ENCODE measurements at regions not wholly inside any gene's neighbourhood (a gene's known extent, or its start where the extent isn't known, plus 50 kb on each side); places are given as distances from the start of the nearest gene placed in this dataset.

DNA sequence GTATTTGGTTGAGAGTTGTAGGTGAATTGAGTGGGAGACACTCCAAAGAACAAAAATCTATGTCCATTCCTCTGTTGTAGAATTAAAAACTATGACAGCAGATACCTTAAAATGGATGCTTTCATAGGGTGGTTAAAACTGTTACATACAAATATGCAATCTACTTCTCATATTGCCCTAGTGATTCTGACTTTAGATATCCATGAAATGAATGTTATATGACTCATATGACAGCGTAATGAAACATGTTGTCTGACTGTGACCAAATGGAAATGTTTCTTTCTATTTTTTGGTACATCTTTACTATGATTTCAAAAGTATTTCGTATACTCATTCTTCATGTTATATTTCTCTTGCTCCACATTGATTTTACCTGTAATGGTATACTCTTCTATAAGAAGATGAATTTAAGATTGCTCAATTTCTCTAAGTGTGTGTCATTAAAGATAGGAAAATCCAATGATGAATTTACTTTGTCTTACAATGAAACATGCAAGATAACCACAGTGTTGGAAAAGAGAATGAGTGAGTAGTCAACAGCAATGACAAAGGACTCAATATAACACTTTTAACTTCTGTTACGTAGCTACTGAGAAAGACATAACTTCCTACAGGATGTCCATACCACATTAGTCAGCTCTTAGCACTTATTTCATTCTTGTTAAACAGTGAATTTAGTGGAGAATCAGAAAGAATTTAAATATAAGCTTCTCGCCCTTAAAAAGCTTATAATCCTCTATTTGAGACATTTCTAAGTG, 79.3 kb upstream of the LSAMP start:
- POLR2A ChIA-PET = no interaction called here
- no peak overlapping the region for H3K4me3 ChIP-seq (ENCODE audit: low read depth, low read length)
- no peaks in the 10 kb centered on the region for H3K36me3 ChIP-seq (ENCODE audit: control insufficient read depth, insufficient read depth, low read length)
- CTCF ChIA-PET = no interaction called here
- DNase-seq (ENCODE audit: low read depth) = no peak
- no peaks in the 10 kb centered on the region for H3K27me3 ChIP-seq (ENCODE audit: control insufficient read depth, insufficient read depth, low read length)
- TF ChIP-seq, protein P1, sequence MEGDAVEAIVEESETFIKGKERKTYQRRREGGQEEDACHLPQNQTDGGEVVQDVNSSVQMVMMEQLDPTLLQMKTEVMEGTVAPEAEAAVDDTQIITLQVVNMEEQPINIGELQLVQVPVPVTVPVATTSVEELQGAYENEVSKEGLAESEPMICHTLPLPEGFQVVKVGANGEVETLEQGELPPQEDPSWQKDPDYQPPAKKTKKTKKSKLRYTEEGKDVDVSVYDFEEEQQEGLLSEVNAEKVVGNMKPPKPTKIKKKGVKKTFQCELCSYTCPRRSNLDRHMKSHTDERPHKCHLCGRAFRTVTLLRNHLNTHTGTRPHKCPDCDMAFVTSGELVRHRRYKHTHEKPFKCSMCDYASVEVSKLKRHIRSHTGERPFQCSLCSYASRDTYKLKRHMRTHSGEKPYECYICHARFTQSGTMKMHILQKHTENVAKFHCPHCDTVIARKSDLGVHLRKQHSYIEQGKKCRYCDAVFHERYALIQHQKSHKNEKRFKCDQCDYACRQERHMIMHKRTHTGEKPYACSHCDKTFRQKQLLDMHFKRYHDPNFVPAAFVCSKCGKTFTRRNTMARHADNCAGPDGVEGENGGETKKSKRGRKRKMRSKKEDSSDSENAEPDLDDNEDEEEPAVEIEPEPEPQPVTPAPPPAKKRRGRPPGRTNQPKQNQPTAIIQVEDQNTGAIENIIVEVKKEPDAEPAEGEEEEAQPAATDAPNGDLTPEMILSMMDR (IDR thresholded peaks at IDR 0.05; ENCODE audit: insufficient read depth, low read depth, low read length) = no peak

DNA sequence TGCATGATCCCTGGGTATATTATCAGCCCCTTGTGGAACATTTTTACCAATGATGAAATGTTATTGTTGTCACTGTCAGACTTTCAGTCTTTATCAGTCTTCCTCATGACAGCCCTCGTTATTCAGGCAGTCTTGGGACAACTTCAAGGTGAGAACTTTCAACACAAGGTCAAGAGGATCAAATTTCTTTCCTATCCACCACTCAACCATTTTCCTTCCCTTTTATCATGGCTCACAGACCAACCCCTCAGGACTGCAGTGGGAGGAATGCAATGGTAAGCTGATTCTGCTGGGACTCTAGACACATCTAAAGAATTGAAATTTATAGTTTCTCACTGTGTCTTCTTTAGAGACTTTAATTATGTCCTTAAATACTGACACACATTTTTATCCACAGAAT, 107.0 kb upstream of the LSAMP start:
- CTCF ChIA-PET = no interaction called here
- TF ChIP-seq, protein P1 (IDR thresholded peaks at IDR 0.05; ENCODE audit: insufficient read depth, low read depth, low read length) = no peak
- POLR2A ChIA-PET = no interaction called here
- no peak for DNase-seq (ENCODE audit: low read depth)
- H3K4me3 ChIP-seq (ENCODE audit: low read depth, low read length) = no peak overlapping the region
- no peaks in the 10 kb centered on the region for H3K36me3 ChIP-seq (ENCODE audit: control insufficient read depth, insufficient read depth, low read length)
- H3K27me3 ChIP-seq (ENCODE audit: control insufficient read depth, insufficient read depth, low read length) = no peaks in the 10 kb centered on the region

DNA sequence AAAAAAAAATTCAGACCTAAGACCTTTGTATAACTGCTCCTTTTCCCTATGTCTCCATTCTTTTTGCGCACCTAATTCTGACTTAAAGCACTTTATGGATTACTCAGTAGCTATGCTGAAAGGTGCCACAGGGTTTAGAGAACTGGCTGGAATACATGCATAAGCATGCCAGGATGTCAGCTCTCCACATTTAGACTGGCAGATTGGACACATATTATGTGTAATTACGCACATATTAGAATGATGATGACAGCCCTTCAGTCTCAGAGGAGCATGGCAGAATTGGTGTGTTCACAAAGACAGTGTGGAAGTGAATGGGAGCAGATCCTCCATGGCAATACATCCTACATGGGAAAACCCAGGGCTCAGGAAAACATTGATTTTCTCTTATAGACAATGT, 108.1 kb upstream of the LSAMP start:
- Histone ChIP-seq H3K27me3 (ENCODE audit: control insufficient read depth, insufficient read depth, low read length) (no peaks in the 10 kb centered on the region), H3K4me3 (ENCODE audit: low read depth, low read length) (no peak overlapping the region), H3K36me3 (ENCODE audit: control insufficient read depth, insufficient read depth, low read length) (no peaks in the 10 kb centered on the region)
- POLR2A ChIA-PET = no interaction called here
- TF ChIP-seq, protein P1 (IDR thresholded peaks at IDR 0.05; ENCODE audit: insufficient read depth, low read depth, low read length) = no peak
- CTCF ChIA-PET = no interaction called here
- DNase-seq (ENCODE audit: low read depth) = no peak

DNA sequence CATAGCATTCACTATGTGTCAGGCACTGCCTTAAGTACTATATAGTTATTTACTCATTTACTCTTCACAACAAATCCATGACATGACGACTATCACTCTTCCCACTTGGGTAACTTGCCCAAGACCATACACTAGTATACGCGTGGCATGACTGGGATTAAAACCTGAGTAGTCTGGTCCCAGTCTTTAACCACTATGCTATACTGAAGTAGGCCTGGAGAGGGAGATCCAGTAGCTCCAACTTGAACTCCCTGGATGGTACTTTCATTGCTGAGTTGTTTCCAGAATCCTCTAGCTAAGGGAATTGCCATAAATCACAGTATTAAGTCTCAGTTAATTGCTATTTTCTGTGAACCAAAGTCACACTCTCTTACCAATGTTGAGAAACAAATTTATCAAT, 116.2 kb upstream of the LSAMP start:
- CTCF ChIA-PET = no interaction called here
- Histone ChIP-seq H3K36me3 (ENCODE audit: control insufficient read depth, insufficient read depth, low read length) (no peaks in the 10 kb centered on the region), H3K4me3 (ENCODE audit: low read depth, low read length) (no peak overlapping the region), H3K27me3 (ENCODE audit: control insufficient read depth, insufficient read depth, low read length) (no peaks in the 10 kb centered on the region)
- POLR2A ChIA-PET = no interaction called here
- TF ChIP-seq, protein P1 (IDR thresholded peaks at IDR 0.05; ENCODE audit: insufficient read depth, low read depth, low read length) = no peak
- DNase-seq (ENCODE audit: low read depth) = no peak

DNA sequence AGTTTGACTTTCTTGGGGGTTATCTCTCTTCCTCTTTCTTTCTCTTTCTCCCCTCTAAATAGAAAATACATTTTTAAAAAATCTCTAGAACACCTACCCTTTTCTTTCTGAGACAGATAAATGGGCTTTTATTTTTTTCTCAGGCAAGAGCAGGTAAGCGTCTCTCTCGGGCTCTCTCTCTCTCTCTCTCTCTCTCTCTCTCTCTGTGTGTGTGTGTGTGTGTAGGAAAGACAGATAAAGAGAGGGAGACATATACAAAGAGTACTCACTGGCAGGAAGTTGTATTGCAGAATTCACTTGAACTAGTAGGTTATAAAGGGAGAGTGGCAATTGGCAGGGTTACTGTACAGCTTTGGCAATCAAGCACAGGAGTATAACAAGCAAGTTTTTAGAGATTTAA, 118.1 kb upstream of the LSAMP start:
- H3K4me3 ChIP-seq (ENCODE audit: low read depth, low read length) = no peak overlapping the region
- ChIA-PET CTCF (no interaction called here), POLR2A (no interaction called here)
- TF ChIP-seq, protein P1 (IDR thresholded peaks at IDR 0.05; ENCODE audit: insufficient read depth, low read depth, low read length) = no peak
- H3K27me3 ChIP-seq (ENCODE audit: control insufficient read depth, insufficient read depth, low read length) = no peaks in the 10 kb centered on the region
- no peak for DNase-seq (ENCODE audit: low read depth)
- H3K36me3 ChIP-seq (ENCODE audit: control insufficient read depth, insufficient read depth, low read length) = no peaks in the 10 kb centered on the region

All from BJ (cell line).